ENCODE measurements at regions not wholly inside any gene's neighbourhood (a gene's known extent, or its start where the extent isn't known, plus 50 kb on each side); places are given as distances from the start of the nearest gene placed in this dataset.
"Not testable (repeated sequence)": the region's sequence is repeated elsewhere in the genome, so short reads cannot be mapped to it uniquely, and the experiment has no call there.

GRCh38 chr11:134724106-134724778 lies 312.2 kb upstream of the B3GAT1 start:
- TF ChIP-seq CTCF (IDR thresholded peaks at IDR 0.05) = no peak
- TF ChIP-seq POLR2A (IDR thresholded peaks at IDR 0.05; ENCODE audit: low read depth) = no peak
- Histone ChIP-seq H3K9me3 (no peaks in the 10 kb centered on the region), H3K27ac (replicated peaks in 1 of 4) (no peak overlapping the region), H3K4me1 (peaks cover 0 to 20% (median 14%) of the 10 kb centered on the region in 4 donors), H3K4me3 (no peak overlapping the region), H3K27me3 (peaks cover 0 to 3% (median 0%) of the 10 kb centered on the region in 4 donors), H3K36me3 (no peaks in the 10 kb centered on the region)
- intact Hi-C loops (cut with DNase I) = no loop called here
- DNase-seq (ENCODE audit: extremely low spot score) = no peak
- WGBS = 84% methylated on average over 12 of the region's 12 CpGs

- intact Hi-C loops (cut with DNase I); H3K36me3 ChIP-seq; H3K9me3 ChIP-seq; H3K27me3 ChIP-seq; H3K4me1 ChIP-seq; H3K27ac ChIP-seq (replicated peaks in 1 of 4); DNase-seq (ENCODE audit: extremely low spot score); H3K4me3 ChIP-seq: not testable (repeated sequence)
- 95% methylated on average over 2 of the region's 2 CpGs for WGBS
Observed at GRCh38 chr11:134720691-134721070, 308.6 kb upstream of the B3GAT1 start.

- H3K36me3 ChIP-seq; H3K4me3 ChIP-seq; H3K4me1 ChIP-seq; H3K27ac ChIP-seq (replicated peaks in 1 of 4); H3K27me3 ChIP-seq; intact Hi-C loops (cut with DNase I); DNase-seq (ENCODE audit: extremely low spot score); H3K9me3 ChIP-seq: not testable (repeated sequence)
- 81% methylated on average over 3 of the region's 4 CpGs for WGBS
Observed at GRCh38 chr11:134719940-134720690, 308.1 kb upstream of the B3GAT1 start.

GRCh38 chr11:134719397-134719796 lies 307.4 kb upstream of the B3GAT1 start:
- DNase-seq (ENCODE audit: extremely low spot score) = no peak
- Histone ChIP-seq H3K4me3 (no peak overlapping the region), H3K27ac (replicated peaks in 1 of 4) (no peak overlapping the region), H3K9me3 (no peaks in the 10 kb centered on the region), H3K4me1 (no peaks in the 10 kb centered on the region), H3K36me3 (no peaks in the 10 kb centered on the region), H3K27me3 (no peaks in the 10 kb centered on the region)
- intact Hi-C loops (cut with DNase I) = no loop called here
- no peak for TF ChIP-seq EP300 (IDR thresholded peaks at IDR 0.05)
- TF ChIP-seq POLR2A (IDR thresholded peaks at IDR 0.05; ENCODE audit: low read depth) = no peak
- no peak for TF ChIP-seq POLR2AphosphoS5 (IDR thresholded peaks at IDR 0.05)
- no peak for TF ChIP-seq CTCF (IDR thresholded peaks at IDR 0.05)
- 93% methylated on average over 5 of the region's 5 CpGs for WGBS

- Histone ChIP-seq H3K4me3 (no peak overlapping the region), H3K27ac (replicated peaks in 1 of 4) (no peak overlapping the region), H3K36me3 (no peaks in the 10 kb centered on the region), H3K9me3 (no peaks in the 10 kb centered on the region), H3K27me3 (no peaks in the 10 kb centered on the region), H3K4me1 (no peaks in the 10 kb centered on the region)
- intact Hi-C loops (cut with DNase I) = no loop called here
- no peak for DNase-seq (ENCODE audit: extremely low spot score)
- no peak for TF ChIP-seq EP300 (IDR thresholded peaks at IDR 0.05)
- TF ChIP-seq POLR2A (IDR thresholded peaks at IDR 0.05; ENCODE audit: low read depth) = no peak
- no peak for TF ChIP-seq CTCF (IDR thresholded peaks at IDR 0.05)
- TF ChIP-seq POLR2AphosphoS5 (IDR thresholded peaks at IDR 0.05) = no peak
- WGBS = 66% methylated on average over 4 of the region's 4 CpGs
Observed at GRCh38 chr11:134716582-134716981, 304.5 kb upstream of the B3GAT1 start.

All from esophagus muscularis mucosa (tissue), 4 donors.